A549 (cell line): ENCODE measurements at regions not wholly inside any gene's neighbourhood (a gene's known extent, or its start where the extent isn't known, plus 50 kb on each side); places are given as distances from the start of the nearest gene placed in this dataset.

Experiments
- BHLHE40 ChIP-seq: IDR thresholded peaks from 2 replicates; pipeline ENCODE4 v1.6.1; 2012; ENCODE audit warnings: low read depth, low read length, inconsistent platforms
- CEBPB ChIP-seq, 2 experiments: fragments of >200 bp in 1 of 2; sonication (Bioruptor Twin) in 1 of 2; formaldehyde crosslinking in 1 of 2; IDR thresholded peaks; 2 replicates each; pipeline ENCODE4 v1.6.1; 2012 to 2016
- CHD2 ChIP-seq: fragments of 150-350 bp; IDR thresholded peaks from 2 replicates; pipeline ENCODE4 v1.6.1; 2014; ENCODE audit warnings: low read length; ENCODE audit not compliant: partially characterized antibody
- EP300 ChIP-seq, 2 experiments: fragments of >200 bp; sonication (Bioruptor Twin); formaldehyde crosslinking; IDR thresholded peaks; 2 replicates in 1 of 2; 3 replicates in 1 of 2; pipeline ENCODE4 v1.6.1; 2016 to 2017
- JUNB ChIP-seq: fragments of >200 bp; sonication (Bioruptor Twin); formaldehyde crosslinking; IDR thresholded peaks from 2 replicates; pipeline ENCODE4 v1.6.1; 2016
- POLR2A ChIP-seq: IDR thresholded peaks from 2 replicates; pipeline ENCODE4 v1.6.1; 2012; ENCODE audit warnings: mild to moderate bottlenecking, low read length
- POLR2AphosphoS2 ChIP-seq: conservative IDR thresholded peaks from 2 replicates; pipeline ENCODE4 v1.6.1; 2012; ENCODE audit warnings: low read length, improper control_type of control experiment, inconsistent platforms
- SMC3 ChIP-seq: fragments of >200 bp; sonication (Bioruptor Twin); formaldehyde crosslinking; IDR thresholded peaks from 3 replicates; pipeline ENCODE4 v1.6.1; 2018; ENCODE audit warnings: inconsistent platforms
- TF ChIP-seq, protein P1 (sequence below): fragments of 200-600 bp; sonication (generic); IDR thresholded peaks from 2 replicates; pipeline ENCODE4 v1.6.1; 2016; ENCODE audit warnings: antibody characterized with exemption, mild to moderate bottlenecking, moderate library complexity
- TF ChIP-seq, protein P2 (sequence below): fragments of 450-650 bp; IDR thresholded peaks from 2 replicates; pipeline ENCODE4 v1.6.1; 2014; ENCODE audit warnings: antibody characterized with exemption
- TF ChIP-seq, protein P3 (sequence below): IDR thresholded peaks from 2 replicates; pipeline ENCODE4 v1.6.1; 2012
- TF ChIP-seq, protein P4 (sequence below): fragments of >200 bp; sonication (Bioruptor Twin); formaldehyde crosslinking; IDR thresholded peaks from 3 replicates; pipeline ENCODE4 v1.5.1; 2016

DNA sequence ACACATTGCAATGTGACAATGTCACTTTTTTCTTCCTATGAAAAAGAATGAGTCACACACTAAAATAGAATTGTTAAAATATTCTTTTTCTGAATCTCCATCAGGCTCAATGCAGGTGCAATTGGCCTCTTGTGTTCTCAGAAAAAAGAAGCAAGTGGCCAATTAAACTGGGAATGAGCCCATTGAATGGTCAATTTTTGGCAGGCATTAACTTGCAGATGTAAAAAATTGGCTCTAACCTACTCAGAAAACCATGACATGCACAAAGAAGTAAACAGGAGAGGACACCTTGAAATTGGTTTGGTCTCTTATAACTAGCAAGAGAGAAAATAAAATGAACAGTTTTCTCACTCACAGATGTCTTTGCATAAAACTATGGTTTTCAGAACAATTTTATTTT lies 820.8 kb downstream of the TBL1XR1 start:
- TF ChIP-seq, protein P1, sequence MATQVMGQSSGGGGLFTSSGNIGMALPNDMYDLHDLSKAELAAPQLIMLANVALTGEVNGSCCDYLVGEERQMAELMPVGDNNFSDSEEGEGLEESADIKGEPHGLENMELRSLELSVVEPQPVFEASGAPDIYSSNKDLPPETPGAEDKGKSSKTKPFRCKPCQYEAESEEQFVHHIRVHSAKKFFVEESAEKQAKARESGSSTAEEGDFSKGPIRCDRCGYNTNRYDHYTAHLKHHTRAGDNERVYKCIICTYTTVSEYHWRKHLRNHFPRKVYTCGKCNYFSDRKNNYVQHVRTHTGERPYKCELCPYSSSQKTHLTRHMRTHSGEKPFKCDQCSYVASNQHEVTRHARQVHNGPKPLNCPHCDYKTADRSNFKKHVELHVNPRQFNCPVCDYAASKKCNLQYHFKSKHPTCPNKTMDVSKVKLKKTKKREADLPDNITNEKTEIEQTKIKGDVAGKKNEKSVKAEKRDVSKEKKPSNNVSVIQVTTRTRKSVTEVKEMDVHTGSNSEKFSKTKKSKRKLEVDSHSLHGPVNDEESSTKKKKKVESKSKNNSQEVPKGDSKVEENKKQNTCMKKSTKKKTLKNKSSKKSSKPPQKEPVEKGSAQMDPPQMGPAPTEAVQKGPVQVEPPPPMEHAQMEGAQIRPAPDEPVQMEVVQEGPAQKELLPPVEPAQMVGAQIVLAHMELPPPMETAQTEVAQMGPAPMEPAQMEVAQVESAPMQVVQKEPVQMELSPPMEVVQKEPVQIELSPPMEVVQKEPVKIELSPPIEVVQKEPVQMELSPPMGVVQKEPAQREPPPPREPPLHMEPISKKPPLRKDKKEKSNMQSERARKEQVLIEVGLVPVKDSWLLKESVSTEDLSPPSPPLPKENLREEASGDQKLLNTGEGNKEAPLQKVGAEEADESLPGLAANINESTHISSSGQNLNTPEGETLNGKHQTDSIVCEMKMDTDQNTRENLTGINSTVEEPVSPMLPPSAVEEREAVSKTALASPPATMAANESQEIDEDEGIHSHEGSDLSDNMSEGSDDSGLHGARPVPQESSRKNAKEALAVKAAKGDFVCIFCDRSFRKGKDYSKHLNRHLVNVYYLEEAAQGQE, result no peak
- no peak for TF ChIP-seq SMC3
- TF ChIP-seq, protein P2, sequence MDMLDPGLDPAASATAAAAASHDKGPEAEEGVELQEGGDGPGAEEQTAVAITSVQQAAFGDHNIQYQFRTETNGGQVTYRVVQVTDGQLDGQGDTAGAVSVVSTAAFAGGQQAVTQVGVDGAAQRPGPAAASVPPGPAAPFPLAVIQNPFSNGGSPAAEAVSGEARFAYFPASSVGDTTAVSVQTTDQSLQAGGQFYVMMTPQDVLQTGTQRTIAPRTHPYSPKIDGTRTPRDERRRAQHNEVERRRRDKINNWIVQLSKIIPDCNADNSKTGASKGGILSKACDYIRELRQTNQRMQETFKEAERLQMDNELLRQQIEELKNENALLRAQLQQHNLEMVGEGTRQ, result no peak
- no peak for TF ChIP-seq JUNB
- no peak for TF ChIP-seq BHLHE40
- TF ChIP-seq CEBPB (IDR thresholded peaks at IDR 0.05), result no peak
- TF ChIP-seq EP300 (IDR thresholded peaks at IDR 0.05), result no peak
- TF ChIP-seq, protein P3, sequence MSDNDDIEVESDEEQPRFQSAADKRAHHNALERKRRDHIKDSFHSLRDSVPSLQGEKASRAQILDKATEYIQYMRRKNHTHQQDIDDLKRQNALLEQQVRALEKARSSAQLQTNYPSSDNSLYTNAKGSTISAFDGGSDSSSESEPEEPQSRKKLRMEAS, result no peak
- TF ChIP-seq, protein P4, sequence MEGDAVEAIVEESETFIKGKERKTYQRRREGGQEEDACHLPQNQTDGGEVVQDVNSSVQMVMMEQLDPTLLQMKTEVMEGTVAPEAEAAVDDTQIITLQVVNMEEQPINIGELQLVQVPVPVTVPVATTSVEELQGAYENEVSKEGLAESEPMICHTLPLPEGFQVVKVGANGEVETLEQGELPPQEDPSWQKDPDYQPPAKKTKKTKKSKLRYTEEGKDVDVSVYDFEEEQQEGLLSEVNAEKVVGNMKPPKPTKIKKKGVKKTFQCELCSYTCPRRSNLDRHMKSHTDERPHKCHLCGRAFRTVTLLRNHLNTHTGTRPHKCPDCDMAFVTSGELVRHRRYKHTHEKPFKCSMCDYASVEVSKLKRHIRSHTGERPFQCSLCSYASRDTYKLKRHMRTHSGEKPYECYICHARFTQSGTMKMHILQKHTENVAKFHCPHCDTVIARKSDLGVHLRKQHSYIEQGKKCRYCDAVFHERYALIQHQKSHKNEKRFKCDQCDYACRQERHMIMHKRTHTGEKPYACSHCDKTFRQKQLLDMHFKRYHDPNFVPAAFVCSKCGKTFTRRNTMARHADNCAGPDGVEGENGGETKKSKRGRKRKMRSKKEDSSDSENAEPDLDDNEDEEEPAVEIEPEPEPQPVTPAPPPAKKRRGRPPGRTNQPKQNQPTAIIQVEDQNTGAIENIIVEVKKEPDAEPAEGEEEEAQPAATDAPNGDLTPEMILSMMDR, result no peak
- TF ChIP-seq POLR2A, result no peak
- no peak for TF ChIP-seq CHD2
- no peak for TF ChIP-seq POLR2AphosphoS2
